ENCODE measurements at regions not wholly inside any gene's neighbourhood (a gene's known extent, or its start where the extent isn't known, plus 50 kb on each side); places are given as distances from the start of the nearest gene placed in this dataset.

DNA sequence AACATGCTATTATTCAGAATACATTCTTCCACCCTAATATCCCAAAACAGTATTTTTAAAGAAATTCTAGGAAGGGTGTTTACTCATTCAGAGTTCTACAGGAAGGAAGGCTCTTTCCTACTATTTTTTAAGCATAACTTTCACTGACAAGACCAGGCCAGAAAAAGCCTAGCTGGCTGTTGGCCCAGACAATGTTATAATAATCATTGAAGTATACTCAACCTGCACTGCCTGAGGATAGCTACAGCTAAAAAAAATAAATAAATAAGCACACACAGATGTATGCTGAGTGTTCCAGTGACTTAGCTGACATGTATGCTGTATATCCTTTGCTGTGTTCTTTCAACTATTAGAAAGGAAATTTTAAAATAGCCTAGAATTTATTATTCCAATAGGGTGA lies 145.8 kb upstream of the SPRY1 start:
- no peaks in the 10 kb centered on the region for H3K27me3 ChIP-seq (ENCODE audit: low read depth, low read length)
- H3K4me1 ChIP-seq (ENCODE audit: low read length), result no peaks in the 10 kb centered on the region
- H4K20me1 ChIP-seq (ENCODE audit: insufficient read depth, low read length), result no peaks in the 10 kb centered on the region
- no peaks in the 10 kb centered on the region for H3K36me3 ChIP-seq (replicated peaks; ENCODE audit: low read depth, low read length)
- no peaks in the 10 kb centered on the region for H3K79me2 ChIP-seq (ENCODE audit: low read length)
- H3K4me3 ChIP-seq (ENCODE audit: low read length), result no peak overlapping the region
- no peak overlapping the region for H2AFZ ChIP-seq (ENCODE audit: low read depth, low read length)
- H3K9ac ChIP-seq (ENCODE audit: low read length), result no peak overlapping the region
- H3K27ac ChIP-seq (ENCODE audit: low read length), result no peak overlapping the region
- TF ChIP-seq, protein P1, sequence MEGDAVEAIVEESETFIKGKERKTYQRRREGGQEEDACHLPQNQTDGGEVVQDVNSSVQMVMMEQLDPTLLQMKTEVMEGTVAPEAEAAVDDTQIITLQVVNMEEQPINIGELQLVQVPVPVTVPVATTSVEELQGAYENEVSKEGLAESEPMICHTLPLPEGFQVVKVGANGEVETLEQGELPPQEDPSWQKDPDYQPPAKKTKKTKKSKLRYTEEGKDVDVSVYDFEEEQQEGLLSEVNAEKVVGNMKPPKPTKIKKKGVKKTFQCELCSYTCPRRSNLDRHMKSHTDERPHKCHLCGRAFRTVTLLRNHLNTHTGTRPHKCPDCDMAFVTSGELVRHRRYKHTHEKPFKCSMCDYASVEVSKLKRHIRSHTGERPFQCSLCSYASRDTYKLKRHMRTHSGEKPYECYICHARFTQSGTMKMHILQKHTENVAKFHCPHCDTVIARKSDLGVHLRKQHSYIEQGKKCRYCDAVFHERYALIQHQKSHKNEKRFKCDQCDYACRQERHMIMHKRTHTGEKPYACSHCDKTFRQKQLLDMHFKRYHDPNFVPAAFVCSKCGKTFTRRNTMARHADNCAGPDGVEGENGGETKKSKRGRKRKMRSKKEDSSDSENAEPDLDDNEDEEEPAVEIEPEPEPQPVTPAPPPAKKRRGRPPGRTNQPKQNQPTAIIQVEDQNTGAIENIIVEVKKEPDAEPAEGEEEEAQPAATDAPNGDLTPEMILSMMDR (IDR thresholded peaks at IDR 0.05; ENCODE audit: low read depth, low read length), result no peak
- TF ChIP-seq EZH2phosphoT487 (IDR thresholded peaks at IDR 0.05; ENCODE audit: low read depth), result no peak
- no peaks in the 10 kb centered on the region for H3K9me3 ChIP-seq (ENCODE audit: insufficient read depth, low read length)
- H3K4me2 ChIP-seq (ENCODE audit: low read length), result no peak overlapping the region

- Histone ChIP-seq H3K27me3 (ENCODE audit: low read depth, low read length) (no peaks in the 10 kb centered on the region), H4K20me1 (ENCODE audit: insufficient read depth, low read length) (no peaks in the 10 kb centered on the region), H3K9ac (ENCODE audit: low read length) (no peak overlapping the region), H3K27ac (ENCODE audit: low read length) (no peak overlapping the region), H3K4me2 (ENCODE audit: low read length) (no peak overlapping the region), H3K79me2 (ENCODE audit: low read length) (no peaks in the 10 kb centered on the region), H2AFZ (ENCODE audit: low read depth, low read length) (no peak overlapping the region), H3K36me3 (replicated peaks; ENCODE audit: low read depth, low read length) (no peaks in the 10 kb centered on the region), H3K4me1 (ENCODE audit: low read length) (peaks cover 18% of the 10 kb centered on the region), H3K9me3 (ENCODE audit: insufficient read depth, low read length) (no peaks in the 10 kb centered on the region), H3K4me3 (ENCODE audit: low read length) (no peak overlapping the region)
- TF ChIP-seq, protein P1 (IDR thresholded peaks at IDR 0.05; ENCODE audit: low read depth, low read length), result no peak
- no peak for TF ChIP-seq EZH2phosphoT487 (IDR thresholded peaks at IDR 0.05; ENCODE audit: low read depth)
Measured at GRCh38 chr4:123255971-123256370, 140.6 kb upstream of the SPRY1 start.

- H3K9ac ChIP-seq (ENCODE audit: low read length), result no peak overlapping the region
- no peaks in the 10 kb centered on the region for H3K79me2 ChIP-seq (ENCODE audit: low read length)
- H3K9me3 ChIP-seq (ENCODE audit: insufficient read depth, low read length), result no peaks in the 10 kb centered on the region
- H3K27ac ChIP-seq (ENCODE audit: low read length), result no peak overlapping the region
- no peak overlapping the region for H3K4me3 ChIP-seq (ENCODE audit: low read length)
- no peaks in the 10 kb centered on the region for H3K36me3 ChIP-seq (replicated peaks; ENCODE audit: low read depth, low read length)
- no peak overlapping the region for H2AFZ ChIP-seq (ENCODE audit: low read depth, low read length)
- H3K27me3 ChIP-seq (ENCODE audit: low read depth, low read length), result no peaks in the 10 kb centered on the region
- no peaks in the 10 kb centered on the region for H4K20me1 ChIP-seq (ENCODE audit: insufficient read depth, low read length)
- H3K4me2 ChIP-seq (ENCODE audit: low read length), result no peak overlapping the region
- H3K4me1 ChIP-seq (ENCODE audit: low read length), result peaks cover 18% of the 10 kb centered on the region
- TF ChIP-seq, protein P1 (IDR thresholded peaks at IDR 0.05; ENCODE audit: low read depth, low read length), result no peak
- TF ChIP-seq EZH2phosphoT487 (IDR thresholded peaks at IDR 0.05; ENCODE audit: low read depth), result no peak
Measured at GRCh38 chr4:123256901-123257300, 139.7 kb upstream of the SPRY1 start.

GRCh38 chr4:123257591-123257990 lies 139.0 kb upstream of the SPRY1 start:
- no peak for TF ChIP-seq EZH2phosphoT487 (IDR thresholded peaks at IDR 0.05; ENCODE audit: low read depth)
- TF ChIP-seq, protein P1 (IDR thresholded peaks at IDR 0.05; ENCODE audit: low read depth, low read length), result no peak
- H3K9me3 ChIP-seq (ENCODE audit: insufficient read depth, low read length), result no peaks in the 10 kb centered on the region
- H3K27me3 ChIP-seq (ENCODE audit: low read depth, low read length), result no peaks in the 10 kb centered on the region
- H4K20me1 ChIP-seq (ENCODE audit: insufficient read depth, low read length), result no peaks in the 10 kb centered on the region
- no peak overlapping the region for H3K4me2 ChIP-seq (ENCODE audit: low read length)
- H2AFZ ChIP-seq (ENCODE audit: low read depth, low read length), result no peak overlapping the region
- no peaks in the 10 kb centered on the region for H3K36me3 ChIP-seq (replicated peaks; ENCODE audit: low read depth, low read length)
- H3K27ac ChIP-seq (ENCODE audit: low read length), result no peak overlapping the region
- H3K79me2 ChIP-seq (ENCODE audit: low read length), result no peaks in the 10 kb centered on the region
- H3K4me3 ChIP-seq (ENCODE audit: low read length), result no peak overlapping the region
- peaks cover 18% of the 10 kb centered on the region for H3K4me1 ChIP-seq (ENCODE audit: low read length)
- H3K9ac ChIP-seq (ENCODE audit: low read length), result no peak overlapping the region
